ENCODE measurements at regions not wholly inside any gene's neighbourhood (a gene's known extent, or its start where the extent isn't known, plus 50 kb on each side); places are given as distances from the start of the nearest gene placed in this dataset.

- H3K4me1 ChIP-seq: no peaks in the 10 kb centered on the region
- whole genome bisulfite sequencing, 2 donors: 93 to 95% methylated on average over 3 of the region's 3 CpGs
- no peak overlapping the region for H3K27ac ChIP-seq
- no peak for DNase-seq
- H3K4me3 ChIP-seq: no peak overlapping the region
- no peaks in the 10 kb centered on the region for H3K9me3 ChIP-seq
- H3K36me3 ChIP-seq: no peaks in the 10 kb centered on the region
- TF ChIP-seq CTCF (IDR thresholded peaks at IDR 0.05) (no peak), POLR2AphosphoS5 (IDR thresholded peaks at IDR 0.05) (no peak)
- intact Hi-C loops (cut with DNase I): no loop called here
- no peaks in the 10 kb centered on the region for H3K27me3 ChIP-seq
Observed at GRCh38 chr13:47351798-47352197, 454.9 kb upstream of the HTR2A start.

- TF ChIP-seq EP300 (IDR thresholded peaks at IDR 0.05) (no peak), CTCF (IDR thresholded peaks at IDR 0.05) (no peak), POLR2AphosphoS5 (IDR thresholded peaks at IDR 0.05) (no peak), POLR2A (IDR thresholded peaks at IDR 0.05) (no peak)
- H3K27me3 ChIP-seq: no peaks in the 10 kb centered on the region
- H3K36me3 ChIP-seq: no peaks in the 10 kb centered on the region
- no peaks in the 10 kb centered on the region for H3K9me3 ChIP-seq
- 77 to 79% methylated on average over 2 of the region's 2 CpGs for WGBS, 2 donors
- no peaks in the 10 kb centered on the region for H3K4me1 ChIP-seq
- intact Hi-C loops (cut with DNase I): no loop called here
- DNase-seq: no peak
- H3K4me3 ChIP-seq: no peak overlapping the region
- H3K27ac ChIP-seq: no peak overlapping the region
Observed at GRCh38 chr13:47350334-47351124, 453.7 kb upstream of the HTR2A start.

GRCh38 chr13:47349211-47349610, 452.4 kb upstream of the HTR2A start:
- no peaks in the 10 kb centered on the region for H3K9me3 ChIP-seq
- H3K27me3 ChIP-seq: no peaks in the 10 kb centered on the region
- no peak overlapping the region for H3K4me3 ChIP-seq
- H3K27ac ChIP-seq: no peak overlapping the region
- intact Hi-C loops (cut with DNase I): no loop called here
- TF ChIP-seq POLR2AphosphoS5 (IDR thresholded peaks at IDR 0.05) (no peak), POLR2A (IDR thresholded peaks at IDR 0.05) (no peak), CTCF (IDR thresholded peaks at IDR 0.05) (no peak), EP300 (IDR thresholded peaks at IDR 0.05) (no peak)
- no peaks in the 10 kb centered on the region for H3K36me3 ChIP-seq
- no peak for DNase-seq
- no peaks in the 10 kb centered on the region for H3K4me1 ChIP-seq
- WGBS, 2 donors: 85 to 92% methylated on average over 1 of the region's 1 CpG

GRCh38 chr13:47337781-47338507, 441.1 kb upstream of the HTR2A start:
- no peak overlapping the region for H3K27ac ChIP-seq
- no peak for DNase-seq
- H3K36me3 ChIP-seq: no peaks in the 10 kb centered on the region
- whole genome bisulfite sequencing, 2 donors: 69 to 81% methylated on average over 7 of the region's 7 CpGs
- no peaks in the 10 kb centered on the region for H3K4me1 ChIP-seq
- no peak overlapping the region for H3K4me3 ChIP-seq
- intact Hi-C loops (cut with DNase I): no loop called here
- TF ChIP-seq POLR2AphosphoS5 (IDR thresholded peaks at IDR 0.05) (no peak), EP300 (IDR thresholded peaks at IDR 0.05) (no peak), POLR2A (IDR thresholded peaks at IDR 0.05) (no peak), CTCF (IDR thresholded peaks at IDR 0.05) (no peak)
- H3K27me3 ChIP-seq: no peaks in the 10 kb centered on the region
- H3K9me3 ChIP-seq: peaks cover 0 to 4% (median 0%) of the 10 kb centered on the region in 4 donors

Data from sigmoid colon (tissue), 6 donors.